Activated CD4-positive, alpha-beta T cell treated with anti-CD3 and anti-CD28 coated beads, Interleukin-2, amount 10 ng/mL, durations not matched to agents 24 days and 14 days (primary cell): ENCODE measurements at regions not wholly inside any gene's neighbourhood (a gene's known extent, or its start where the extent isn't known, plus 50 kb on each side); places are given as distances from the start of the nearest gene placed in this dataset.

Source experiments
- DNase-seq: peaks from one replicate; pipeline ENCODE4 v3.0.0; 2022
- H3K27ac Mint-ChIP-seq: one replicate; pipeline ENCODE4 v1.8.0; 2022; ENCODE audit warnings: mild to moderate bottlenecking, mixed read lengths
- H3K27me3 Mint-ChIP-seq: one replicate; pipeline ENCODE4 v1.8.0; 2022; ENCODE audit warnings: mixed read lengths
- H3K36me3 Mint-ChIP-seq: one replicate; pipeline ENCODE4 v1.8.0; 2022; ENCODE audit warnings: low read depth, mild to moderate bottlenecking, mixed read lengths
- H3K4me1 Mint-ChIP-seq: one replicate; pipeline ENCODE4 v1.8.0; 2021; ENCODE audit warnings: mixed read lengths
- H3K4me3 Mint-ChIP-seq: one replicate; pipeline ENCODE4 v1.8.0; 2022; ENCODE audit warnings: mild to moderate bottlenecking, moderate library complexity, mixed read lengths
- H3K9me3 Mint-ChIP-seq: one replicate; pipeline ENCODE4 v1.8.0; 2021; ENCODE audit warnings: mixed read lengths
- intact Hi-C: fragments of 100-400 bp; cut with micrococcal nuclease; formaldehyde crosslinking; loops from one replicate; pipeline ENCODE4 v1.15.1; 2023

DNA sequence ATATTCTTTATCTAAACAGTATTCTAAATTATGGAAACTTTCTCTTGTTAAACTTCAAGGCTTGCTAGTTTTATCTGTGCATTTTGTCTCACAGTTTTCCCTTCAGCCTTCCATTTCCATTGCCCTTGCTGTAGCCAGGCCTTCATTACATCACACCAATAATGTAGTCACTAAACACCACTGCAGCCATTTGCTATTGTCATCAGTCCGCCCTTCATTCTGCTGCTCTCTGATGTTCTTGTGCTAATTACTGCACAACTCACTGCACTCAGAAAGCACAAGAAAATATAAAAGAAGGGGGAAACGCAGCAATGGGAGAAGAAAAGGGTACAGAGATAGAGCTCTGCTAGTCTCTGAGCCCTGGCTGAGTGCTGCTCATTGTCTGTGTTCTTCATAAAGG is 239.6 kb upstream of the FSTL5 start:
- intact Hi-C loops = no loop called here
- no peak overlapping the region for H3K4me3 Mint-ChIP-seq
- H3K36me3 Mint-ChIP-seq = no peaks in the 10 kb centered on the region
- no peaks in the 10 kb centered on the region for H3K27me3 Mint-ChIP-seq
- H3K27ac Mint-ChIP-seq = no peak overlapping the region
- no peak for DNase-seq
- H3K9me3 Mint-ChIP-seq = no peaks in the 10 kb centered on the region
- H3K4me1 Mint-ChIP-seq = no peaks in the 10 kb centered on the region

GRCh38 chr4:162401021-162401420 is 237.2 kb upstream of the FSTL5 start:
- Mint-ChIP-seq H3K9me3 (no peaks in the 10 kb centered on the region), H3K4me3 (no peak overlapping the region)
- intact Hi-C loops = no loop called here

GRCh38 chr4:162392946-162393345 is 229.1 kb upstream of the FSTL5 start:
- H3K36me3 Mint-ChIP-seq = no peaks in the 10 kb centered on the region
- H3K27me3 Mint-ChIP-seq = no peaks in the 10 kb centered on the region
- no peaks in the 10 kb centered on the region for H3K9me3 Mint-ChIP-seq
- H3K4me3 Mint-ChIP-seq = no peak overlapping the region
- H3K4me1 Mint-ChIP-seq = no peaks in the 10 kb centered on the region
- DNase-seq = no peak
- no peak overlapping the region for H3K27ac Mint-ChIP-seq
- intact Hi-C loops = no loop called here

More at GRCh38 chr4:162401021-162401420, 237.2 kb upstream of the FSTL5 start:
- Mint-ChIP-seq H3K27me3 (no peaks in the 10 kb centered on the region), H3K27ac (no peak overlapping the region), H3K4me1 (no peaks in the 10 kb centered on the region), H3K36me3 (no peaks in the 10 kb centered on the region)
- no peak for DNase-seq

- intact Hi-C loops = no loop called here
- Mint-ChIP-seq H3K27me3 (no peaks in the 10 kb centered on the region), H3K4me3 (no peak overlapping the region), H3K27ac (no peak overlapping the region), H3K9me3 (no peaks in the 10 kb centered on the region), H3K36me3 (no peaks in the 10 kb centered on the region), H3K4me1 (no peaks in the 10 kb centered on the region)
- no peak for DNase-seq
Observed at GRCh38 chr4:162366146-162366545, 202.3 kb upstream of the FSTL5 start.

DNA sequence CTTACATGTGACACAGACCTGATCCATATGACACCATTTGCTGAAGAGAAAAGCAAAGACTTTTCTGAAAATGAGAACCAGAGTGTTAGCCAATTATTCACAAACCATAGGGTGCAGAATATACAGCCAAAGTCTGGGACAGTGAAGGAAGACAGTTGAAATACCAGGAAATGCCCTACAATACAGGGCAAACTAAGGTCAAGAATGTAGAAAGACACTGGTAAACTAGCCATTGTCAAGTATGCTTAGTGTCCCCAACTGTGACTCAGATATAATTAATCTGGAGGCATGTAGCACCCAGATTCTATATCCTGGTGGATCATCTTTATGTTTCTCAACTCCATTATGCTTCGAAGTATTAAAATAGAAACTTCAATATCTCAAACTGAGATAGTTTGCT is 200.9 kb upstream of the FSTL5 start:
- Mint-ChIP-seq H3K27me3 (no peaks in the 10 kb centered on the region), H3K36me3 (no peaks in the 10 kb centered on the region), H3K4me3 (no peak overlapping the region), H3K27ac (no peak overlapping the region), H3K4me1 (no peaks in the 10 kb centered on the region), H3K9me3 (no peaks in the 10 kb centered on the region)
- intact Hi-C loops = no loop called here
- DNase-seq = no peak

DNA sequence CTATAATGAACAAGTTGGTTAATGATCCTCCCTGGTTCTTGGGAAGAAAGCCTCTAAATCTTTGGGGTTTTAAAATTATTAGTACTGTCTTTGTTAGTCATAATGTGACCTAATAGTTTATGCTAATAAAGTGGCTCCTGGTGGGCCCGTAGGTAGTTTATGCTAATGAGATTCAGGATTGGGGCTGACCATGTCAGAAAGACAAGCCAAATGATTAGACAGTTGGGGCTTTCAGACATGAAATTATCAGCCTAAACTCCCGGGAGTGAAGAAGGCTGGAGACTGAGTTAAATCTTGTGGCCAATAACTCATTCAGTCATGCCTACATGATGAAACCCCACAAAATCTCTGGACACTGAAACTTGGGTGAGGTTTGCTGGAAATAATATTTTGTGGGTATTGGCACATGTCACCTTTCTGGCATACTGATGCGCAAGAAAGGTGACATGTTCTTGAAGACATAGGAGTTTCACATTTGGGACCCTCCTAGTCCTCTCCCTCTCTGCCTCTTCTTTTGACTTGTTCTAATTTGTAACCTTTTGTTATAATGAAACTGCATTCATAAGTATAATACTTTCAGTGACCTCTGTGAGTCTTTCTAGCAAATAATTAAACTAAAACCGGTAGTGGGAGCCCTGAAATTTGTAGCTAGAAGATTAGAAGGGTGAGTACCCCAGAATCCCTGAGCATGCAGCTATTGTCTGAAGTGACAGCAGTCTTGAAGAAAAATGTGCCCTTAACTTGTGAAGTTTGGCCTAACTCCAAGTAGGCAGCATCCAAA is 196.8 kb upstream of the FSTL5 start:
- Mint-ChIP-seq H3K36me3 (no peaks in the 10 kb centered on the region), H3K27ac (no peak overlapping the region), H3K27me3 (no peaks in the 10 kb centered on the region), H3K4me1 (no peaks in the 10 kb centered on the region), H3K4me3 (no peak overlapping the region), H3K9me3 (no peaks in the 10 kb centered on the region)
- intact Hi-C loops = no loop called here
- no peak for DNase-seq

- H3K27me3 Mint-ChIP-seq = no peaks in the 10 kb centered on the region
Observed at GRCh38 chr4:162356181-162356580, 192.4 kb upstream of the FSTL5 start.

DNA sequence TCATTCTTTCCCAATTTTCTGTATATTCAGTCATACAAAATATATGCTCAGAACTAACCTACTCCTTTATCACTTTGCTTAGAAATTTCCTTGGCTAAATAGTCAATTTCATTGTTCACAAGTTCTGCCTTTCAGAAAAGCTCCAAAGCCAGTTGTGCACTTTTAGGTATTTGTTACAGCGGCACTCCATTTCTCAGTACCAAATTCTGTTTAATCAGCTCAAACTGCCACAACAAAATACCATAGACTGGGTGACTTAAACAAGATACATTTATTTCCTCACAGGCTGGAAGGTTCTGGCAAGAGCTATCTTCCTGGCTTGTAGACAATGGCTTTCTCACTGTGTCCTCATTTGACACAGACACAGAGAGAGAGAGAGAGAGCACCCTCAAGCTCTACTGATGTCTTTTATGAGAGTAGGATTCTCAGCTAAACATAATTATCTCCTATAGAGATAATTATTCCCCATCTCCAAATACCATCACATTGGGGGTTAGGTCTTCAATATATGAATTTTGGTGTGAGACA is 188.8 kb upstream of the FSTL5 start:
- H3K36me3 Mint-ChIP-seq = no peaks in the 10 kb centered on the region
- H3K4me1 Mint-ChIP-seq = no peaks in the 10 kb centered on the region
- H3K4me3 Mint-ChIP-seq = no peak overlapping the region
- intact Hi-C loops = no loop called here
- H3K27me3 Mint-ChIP-seq = no peaks in the 10 kb centered on the region
- DNase-seq = no peak
- no peak overlapping the region for H3K27ac Mint-ChIP-seq
- H3K9me3 Mint-ChIP-seq = no peaks in the 10 kb centered on the region

More at GRCh38 chr4:162356181-162356580, 192.4 kb upstream of the FSTL5 start:
- Mint-ChIP-seq H3K36me3 (no peaks in the 10 kb centered on the region), H3K9me3 (no peaks in the 10 kb centered on the region), H3K4me1 (no peaks in the 10 kb centered on the region), H3K27ac (no peak overlapping the region), H3K4me3 (no peak overlapping the region)
- no peak for DNase-seq
- intact Hi-C loops = no loop called here

- no peak for DNase-seq
- Mint-ChIP-seq H3K4me3 (no peak overlapping the region), H3K4me1 (peaks cover 2% of the 10 kb centered on the region), H3K27ac (no peak overlapping the region), H3K36me3 (no peaks in the 10 kb centered on the region), H3K9me3 (no peaks in the 10 kb centered on the region), H3K27me3 (no peaks in the 10 kb centered on the region)
- intact Hi-C loops = no loop called here
Observed at GRCh38 chr4:162350331-162350730, 186.5 kb upstream of the FSTL5 start.

DNA sequence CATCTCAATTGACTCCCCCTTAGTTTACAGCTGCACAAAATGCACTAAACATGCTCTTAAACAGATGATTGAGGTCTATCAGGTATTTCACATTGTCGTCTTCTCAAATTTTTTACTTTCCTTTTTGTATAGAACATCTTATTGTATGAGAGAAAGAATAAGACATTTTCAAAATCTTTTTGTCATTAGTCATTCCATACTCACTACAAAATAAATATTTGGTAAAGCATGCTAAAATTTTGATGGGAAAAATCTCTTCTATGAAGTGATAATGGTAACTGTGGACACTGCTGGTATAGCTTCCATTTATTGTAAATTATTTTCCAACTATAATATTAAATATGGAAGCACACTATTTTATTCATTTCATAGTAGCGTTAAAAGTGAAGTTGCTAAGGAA is 185.6 kb upstream of the FSTL5 start:
- intact Hi-C loops = no loop called here
- H3K27ac Mint-ChIP-seq = no peak overlapping the region
- H3K27me3 Mint-ChIP-seq = no peaks in the 10 kb centered on the region
- H3K36me3 Mint-ChIP-seq = no peaks in the 10 kb centered on the region
- H3K9me3 Mint-ChIP-seq = no peaks in the 10 kb centered on the region
- no peak overlapping the region for H3K4me3 Mint-ChIP-seq
- DNase-seq = no peak
- H3K4me1 Mint-ChIP-seq = peaks cover 2% of the 10 kb centered on the region

- peaks cover 2% of the 10 kb centered on the region for H3K9me3 Mint-ChIP-seq
- DNase-seq = no peak
- H3K27me3 Mint-ChIP-seq = no peaks in the 10 kb centered on the region
- peaks cover 2% of the 10 kb centered on the region for H3K4me1 Mint-ChIP-seq
- H3K4me3 Mint-ChIP-seq = no peak overlapping the region
- intact Hi-C loops = no loop called here
- H3K27ac Mint-ChIP-seq = no peak overlapping the region
- H3K36me3 Mint-ChIP-seq = no peaks in the 10 kb centered on the region
Observed at GRCh38 chr4:162347842-162348213, 184.0 kb upstream of the FSTL5 start.

DNA sequence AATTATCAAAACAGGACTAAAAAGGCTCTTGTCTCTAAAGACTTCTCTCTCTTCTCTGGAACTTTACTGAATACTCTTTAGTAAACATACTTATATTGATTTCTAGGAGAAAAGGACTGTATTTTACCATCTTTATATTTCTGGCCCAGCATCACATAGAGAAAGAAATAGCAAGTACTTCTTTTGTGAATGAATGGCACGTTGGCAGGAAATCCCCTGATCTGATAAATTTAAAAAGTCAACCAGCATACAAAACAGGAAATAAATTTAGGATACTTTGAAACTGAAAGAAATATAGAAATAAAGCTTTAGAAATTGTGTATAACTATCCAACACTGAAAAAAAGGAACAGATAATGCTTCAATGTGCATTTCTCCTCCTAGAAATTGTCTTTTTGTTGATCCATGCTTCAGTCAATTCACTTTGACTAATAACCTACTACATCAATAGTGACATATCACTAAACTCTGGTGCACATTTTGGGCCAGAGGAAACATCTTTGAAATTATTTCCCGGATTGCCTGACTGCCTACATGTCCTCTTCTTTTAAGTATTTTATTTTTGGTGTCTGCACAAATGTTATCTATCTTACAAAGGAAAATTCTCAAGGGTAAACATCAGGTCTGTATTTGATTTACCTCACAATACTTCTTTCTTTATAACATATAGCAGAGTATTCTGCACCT is 183.5 kb upstream of the FSTL5 start:
- DNase-seq = no peak
- peaks cover 4% of the 10 kb centered on the region for H3K9me3 Mint-ChIP-seq
- H3K27ac Mint-ChIP-seq = peak overlapping the region; percentile 8
- H3K36me3 Mint-ChIP-seq = no peaks in the 10 kb centered on the region
- H3K4me3 Mint-ChIP-seq = no peak overlapping the region
- intact Hi-C loops = no loop called here
- no peaks in the 10 kb centered on the region for H3K27me3 Mint-ChIP-seq
- peaks cover 2% of the 10 kb centered on the region for H3K4me1 Mint-ChIP-seq

DNA sequence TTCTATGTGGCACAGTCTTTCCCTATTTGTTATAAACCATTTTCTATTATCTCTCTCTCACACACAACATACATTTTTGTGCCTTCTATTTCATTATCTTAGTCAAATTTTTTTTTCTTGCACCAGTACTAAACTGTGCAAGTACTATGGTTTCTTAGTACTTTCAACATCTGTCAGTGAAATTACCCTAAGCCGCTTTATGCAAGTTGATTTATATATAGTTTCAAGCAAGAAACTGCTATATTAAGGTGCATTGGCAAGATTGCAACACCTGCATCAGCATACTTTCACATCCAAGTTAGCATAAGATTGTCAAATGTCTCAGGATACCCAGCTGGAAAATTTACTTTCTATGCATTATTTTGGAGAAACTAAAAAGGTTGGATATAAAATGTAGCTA is 180.2 kb upstream of the FSTL5 start:
- intact Hi-C loops = no loop called here
- Mint-ChIP-seq H3K27me3 (no peaks in the 10 kb centered on the region), H3K27ac (no peak overlapping the region), H3K36me3 (no peaks in the 10 kb centered on the region), H3K4me3 (no peak overlapping the region), H3K9me3 (peaks cover 4% of the 10 kb centered on the region), H3K4me1 (peaks cover 2% of the 10 kb centered on the region)
- no peak for DNase-seq

DNA sequence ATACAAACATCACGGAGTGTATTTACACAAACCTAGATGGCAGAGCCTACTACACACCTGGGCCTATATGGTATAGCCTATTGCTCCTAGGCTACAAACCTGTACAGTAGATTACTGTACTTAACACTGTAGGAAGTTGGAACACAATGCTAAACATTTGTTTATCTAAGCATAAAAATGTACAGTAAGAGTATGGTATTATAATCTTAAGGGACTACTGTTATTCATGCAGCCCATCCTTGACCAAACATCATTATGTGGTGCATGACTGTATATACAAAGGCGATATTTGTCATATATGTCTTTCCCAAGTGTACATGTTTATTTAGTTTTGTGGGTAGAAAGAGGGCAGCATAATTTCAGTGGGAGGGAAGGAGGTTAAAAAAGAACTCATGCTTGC is 177.7 kb upstream of the FSTL5 start:
- Mint-ChIP-seq H3K4me1 (no peaks in the 10 kb centered on the region), H3K9me3 (peaks cover 4% of the 10 kb centered on the region), H3K27me3 (no peaks in the 10 kb centered on the region), H3K27ac (no peak overlapping the region), H3K4me3 (no peak overlapping the region), H3K36me3 (no peaks in the 10 kb centered on the region)
- DNase-seq = no peak
- intact Hi-C loops = no loop called here
